OCI-LY3 (cell line): ENCODE measurements at regions not wholly inside any gene's neighbourhood (a gene's known extent, or its start where the extent isn't known, plus 50 kb on each side); places are given as distances from the start of the nearest gene placed in this dataset.

Experiments
- CTCF ChIP-seq: fragments of 200-600, 300-600 bp; sonication (generic); IDR thresholded peaks from 2 replicates; pipeline ENCODE4 v1.5.1; 2014; ENCODE audit warnings: antibody characterized with exemption, low read length, low read depth
- EZH2phosphoT487 ChIP-seq: fragments of 200-600 bp; shearing (Covaris generic); IDR thresholded peaks from 2 replicates; pipeline ENCODE4 v1.6.1; 2018; ENCODE audit warnings: antibody characterized with exemption, mixed run types, low read depth

GRCh38 chr9:106441283-106441682 lies 421.7 kb upstream of the ZNF462 start:
- no peak for TF ChIP-seq CTCF
- TF ChIP-seq EZH2phosphoT487: no peak
